Ovary (tissue), 3 donors: ENCODE measurements at regions not wholly inside any gene's neighbourhood (a gene's known extent, or its start where the extent isn't known, plus 50 kb on each side); places are given as distances from the start of the nearest gene placed in this dataset.

Source experiments
- EP300 ChIP-seq: sonication (generic); formaldehyde crosslinking; IDR thresholded peaks from one replicate; pipeline ENCODE4 v1.6.1; 2017; ENCODE audit warnings: antibody characterized with exemption
- POLR2A ChIP-seq: fragments of 450-650 bp; IDR thresholded peaks from one replicate; pipeline ENCODE4 v1.6.1; 2017; ENCODE audit warnings: antibody characterized with exemption, mild to moderate bottlenecking, moderate library complexity
- TF ChIP-seq, protein P1 (sequence below), 3 donors: fragments of 450-650 bp in 2 of 3; fragments of 200-600 bp in 1 of 3; IDR thresholded peaks; one replicate each; pipeline versions ENCODE4 v1.5.1 to v1.8.0; 2016 to 2022; ENCODE audit warnings: antibody characterized with exemption in 3 of 3, mild to moderate bottlenecking in 1 of 3
- donor health status: DM: no; HTN: no; CAD: no.

DNA sequence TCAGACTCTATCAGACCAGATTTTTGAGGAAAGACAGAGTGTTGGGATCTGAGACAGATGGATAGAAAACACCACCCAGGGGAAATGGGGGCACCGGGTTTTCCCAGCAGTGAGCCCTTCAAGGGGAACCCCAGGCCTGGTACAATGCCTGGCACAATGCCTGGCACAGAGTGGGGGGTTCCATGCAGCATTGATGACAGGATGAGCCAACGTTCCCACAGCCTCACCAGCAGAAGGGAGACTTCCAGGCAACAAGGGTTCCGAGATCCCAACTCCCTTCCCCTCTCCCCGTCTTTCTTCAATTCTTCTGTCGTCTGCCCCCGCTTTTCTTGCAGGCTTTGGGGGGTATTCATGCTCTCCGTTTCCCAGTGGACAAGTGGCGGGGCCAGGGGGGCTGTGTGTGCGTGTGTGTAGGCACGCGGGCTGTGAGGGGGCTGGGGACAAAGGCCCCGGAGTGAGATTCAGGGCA lies 132.1 kb upstream of the HAAO start:
- TF ChIP-seq, protein P1, sequence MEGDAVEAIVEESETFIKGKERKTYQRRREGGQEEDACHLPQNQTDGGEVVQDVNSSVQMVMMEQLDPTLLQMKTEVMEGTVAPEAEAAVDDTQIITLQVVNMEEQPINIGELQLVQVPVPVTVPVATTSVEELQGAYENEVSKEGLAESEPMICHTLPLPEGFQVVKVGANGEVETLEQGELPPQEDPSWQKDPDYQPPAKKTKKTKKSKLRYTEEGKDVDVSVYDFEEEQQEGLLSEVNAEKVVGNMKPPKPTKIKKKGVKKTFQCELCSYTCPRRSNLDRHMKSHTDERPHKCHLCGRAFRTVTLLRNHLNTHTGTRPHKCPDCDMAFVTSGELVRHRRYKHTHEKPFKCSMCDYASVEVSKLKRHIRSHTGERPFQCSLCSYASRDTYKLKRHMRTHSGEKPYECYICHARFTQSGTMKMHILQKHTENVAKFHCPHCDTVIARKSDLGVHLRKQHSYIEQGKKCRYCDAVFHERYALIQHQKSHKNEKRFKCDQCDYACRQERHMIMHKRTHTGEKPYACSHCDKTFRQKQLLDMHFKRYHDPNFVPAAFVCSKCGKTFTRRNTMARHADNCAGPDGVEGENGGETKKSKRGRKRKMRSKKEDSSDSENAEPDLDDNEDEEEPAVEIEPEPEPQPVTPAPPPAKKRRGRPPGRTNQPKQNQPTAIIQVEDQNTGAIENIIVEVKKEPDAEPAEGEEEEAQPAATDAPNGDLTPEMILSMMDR (IDR thresholded peaks at IDR 0.05) = no peak
- no peak for TF ChIP-seq POLR2A
- TF ChIP-seq EP300 = no peak
